K562 (cell line): ENCODE measurements at regions not wholly inside any gene's neighbourhood (a gene's known extent, or its start where the extent isn't known, plus 50 kb on each side); places are given as distances from the start of the nearest gene placed in this dataset.
A peak's percentile ranks its signal among the peaks of the same experiment; 100 is the strongest.

Experiments used
- ATAC-seq: fragments of 200-7000 bp; cut with Tn5 transposase; 3 replicates; pipeline ENCODE4 v1.9.1; 2020; ENCODE audit warnings: moderate library complexity
- BruUV-seq: library from RNA; stranded (reverse); fragments of 400-500 nt; replicated peaks from 2 replicates; lab custom pipeline; 2021; lab: Mats Ljungman, UMichigan
- CTCF ChIA-PET: fragments of 300-600 bp; formaldehyde crosslinking; extraction: SDS; loops from one replicate; lab custom pipeline; 2021; ENCODE audit warnings: low intra/inter-chr PET ratio; lab: Yijun Ruan, JAX
- POLR2A ChIA-PET: fragments of 300-600, 350-650 bp; sonication (Branson Sonifier 250); formaldehyde crosslinking; extraction: SDS; loops from one replicate; lab custom pipeline; 2021; ENCODE audit warnings: antibody characterized with exemption, inconsistent platforms; lab: Yijun Ruan, JAX
- DNase-seq, 4 experiments: peaks; one replicate each; pipeline versions ENCODE4 v3.0.0 to v3.0.0-alpha.2; 2011 to 2018; ENCODE audit warnings: low spot score in 3 of 4, mixed read lengths in 3 of 4; ENCODE audit errors: extremely low read depth in 1 of 4
- FAIRE-seq: peaks from 2 replicates; lab custom pipeline; 2011; peaks lifted over from hg19 to GRCh38; lab: Jason Lieb, UNC
- H2AFZ ChIP-seq: 2 replicates; pipeline ENCODE4 v1.6.0; 2011; ENCODE audit warnings: low read depth, low read length, control low read depth, inconsistent platforms
- H3K27ac ChIP-seq: fragments of 200-600 bp; 3 replicates; pipeline ENCODE4 v1.8.0; 2011; ENCODE audit warnings: low read depth, mild to moderate bottlenecking, control low read depth, inconsistent platforms, low read length, moderate library complexity, mixed read lengths; ENCODE audit errors: extremely low read depth
- H3K27me3 ChIP-seq, 2 experiments: fragments of 300-600 bp in 1 of 2; 2 replicates in 1 of 2; 3 replicates in 1 of 2; pipeline versions ENCODE4 v1.6.0 to v1.8.0; 2011; ENCODE audit warnings: inconsistent platforms in 2 of 2, low read length in 2 of 2, mild to moderate bottlenecking in 1 of 2, mixed read lengths in 1 of 2, moderate library complexity in 1 of 2; ENCODE audit not compliant: control insufficient read depth in 2 of 2, insufficient read depth in 2 of 2
- H3K36me3 ChIP-seq: fragments of 300-600 bp; 3 replicates; pipeline ENCODE4 v1.8.0; 2011; ENCODE audit warnings: mild to moderate bottlenecking, low read length, inconsistent platforms; ENCODE audit not compliant: control insufficient read depth, insufficient read depth
- H3K4me1 ChIP-seq, 2 experiments: fragments of 200-600 bp in 1 of 2; replicated peaks in 1 of 2; 2 replicates in 1 of 2; 3 replicates in 1 of 2; pipeline versions ENCODE4 v1.5.1 to v1.8.0; 2011; ENCODE audit warnings: inconsistent platforms in 2 of 2, low read length in 2 of 2, mild to moderate bottlenecking in 1 of 2, mixed read lengths in 1 of 2, moderate library complexity in 1 of 2; ENCODE audit not compliant: control insufficient read depth in 2 of 2, insufficient read depth in 2 of 2
- H3K4me2 ChIP-seq: 2 replicates; pipeline ENCODE4 v1.6.1; 2011; ENCODE audit warnings: low read length, control low read depth, inconsistent platforms, mixed read lengths; ENCODE audit not compliant: insufficient read depth
- H3K4me3 ChIP-seq: fragments of 200-600 bp; sonication (generic), shearing (Covaris generic); 2 replicates; pipeline ENCODE4 v1.5.1; 2016; ENCODE audit warnings: control low read depth, inconsistent platforms
- H3K79me2 ChIP-seq: fragments of 200-600 bp; 3 replicates; pipeline ENCODE4 v1.8.0; 2011; ENCODE audit warnings: low read length, inconsistent platforms; ENCODE audit not compliant: control insufficient read depth, insufficient read depth
- H3K9ac ChIP-seq, 2 experiments: 2 replicates each; pipeline versions ENCODE4 v1.6.0 to v1.6.1; 2011; ENCODE audit warnings: low read depth in 2 of 2, low read length in 2 of 2, control low read depth in 1 of 2, inconsistent platforms in 1 of 2, mild to moderate bottlenecking in 1 of 2, mixed read lengths in 1 of 2; ENCODE audit not compliant: insufficient read depth in 1 of 2
- H3K9me1 ChIP-seq: one replicate; pipeline ENCODE4 v1.6.0; 2011; ENCODE audit warnings: inconsistent platforms, mild to moderate bottlenecking, low read length, moderate library complexity; ENCODE audit not compliant: control insufficient read depth, insufficient read depth
- H3K9me3 ChIP-seq: replicated peaks from 2 replicates; pipeline ENCODE4 v1.5.1; 2011; ENCODE audit warnings: low read depth, low read length, inconsistent platforms; ENCODE audit not compliant: control insufficient read depth, insufficient read depth
- H4K20me1 ChIP-seq: replicated peaks from 2 replicates; pipeline ENCODE4 v1.6.1; 2011; ENCODE audit warnings: low read length, inconsistent platforms, mixed read lengths; ENCODE audit not compliant: control insufficient read depth, insufficient read depth
- ATF2 ChIP-seq: sonication (generic); formaldehyde crosslinking; IDR thresholded peaks from 2 replicates; pipeline ENCODE4 v1.8.1; 2022; ENCODE audit warnings: missing genetic modification reagents
- EP300 ChIP-seq: IDR thresholded peaks from 2 replicates; pipeline ENCODE4 v1.6.1; 2012; ENCODE audit warnings: low read length, improper control_type of control experiment
- KAT2B ChIP-seq: IDR thresholded peaks from one replicate; pipeline ENCODE4 v1.6.1; 2012; ENCODE audit warnings: low read depth, mild to moderate bottlenecking, control low read depth, inconsistent platforms, low read length, moderate library complexity
- POLR3A ChIP-seq: IDR thresholded peaks from 2 replicates; pipeline ENCODE4 v1.6.1; 2011; ENCODE audit warnings: borderline replicate concordance, mild to moderate bottlenecking, moderate library complexity; ENCODE audit not compliant: insufficient read length, insufficient read depth; ENCODE audit errors: extremely low read depth
- ZNF316 ChIP-seq: fragments of 450-650 bp; IDR thresholded peaks from 2 replicates; pipeline ENCODE4 v1.6.1; 2016
- in situ Hi-C: fragments of 300-500 bp; cut with MboI; formaldehyde crosslinking; loops from 4 replicates; pipeline ENCODE4 v1.15.0; 2018; ENCODE audit warnings: inconsistent platforms, mixed read lengths
- intact Hi-C: fragments of 100-400 bp; cut with micrococcal nuclease; formaldehyde crosslinking; loops from 2 replicates; pipeline ENCODE4 v1.14.2; 2022

GRCh38 chr7:3198316-3198715 is 102.7 kb upstream of the SDK1 start:
- H4K20me1 ChIP-seq = no peaks in the 10 kb centered on the region; the same call in 1 of the 2 replicates
- no peak for TF ChIP-seq POLR3A
- TF ChIP-seq ATF2 (CRISPR knock-in tag) = no peak
- TF ChIP-seq KAT2B = no peak
- TF ChIP-seq EP300 = no peak
- TF ChIP-seq ZNF316 = 0 out of 2 replicates have a peak, but pooled peaks have one; percentile 53
- TF ChIP-seq, all 486 proteins: peak for 1
- CTCF ChIA-PET = no interaction called here
- no peak overlapping the region for H3K4me3 ChIP-seq
- H3K36me3 ChIP-seq = no peaks in the 10 kb centered on the region
- no peaks in the 10 kb centered on the region for H3K79me2 ChIP-seq
- no peak for FAIRE-seq
- H3K9me3 ChIP-seq = no peaks in the 10 kb centered on the region
- no peaks in the 10 kb centered on the region for H3K9me1 ChIP-seq
- no peaks in the 10 kb centered on the region for H3K4me1 ChIP-seq
- no TSS peak for BruUV-seq
- H3K4me2 ChIP-seq = no peak overlapping the region
- no peak overlapping the region for H3K27ac ChIP-seq
- DNase-seq = no peak
- POLR2A ChIA-PET = no interaction called here
- intact Hi-C loops (no loop called here), in situ Hi-C loops (no loop called here)
- H2AFZ ChIP-seq = no peak overlapping the region
- H3K9ac ChIP-seq = no peak overlapping the region
- peaks cover 2 to 17% of the 10 kb centered on the region in 2 experiments; a peak in 3 of 5 replicates for H3K27me3 ChIP-seq
- ATAC-seq = no peak
